IPS-NIHi7 (cell line): ENCODE measurements at regions not wholly inside any gene's neighbourhood (a gene's known extent, or its start where the extent isn't known, plus 50 kb on each side); places are given as distances from the start of the nearest gene placed in this dataset.

Source experiments
- DNase-seq: peaks from one replicate; pipeline ENCODE4 v3.0.0; 2012; ENCODE audit warnings: mixed read lengths; ENCODE audit errors: extremely low spot score

DNA sequence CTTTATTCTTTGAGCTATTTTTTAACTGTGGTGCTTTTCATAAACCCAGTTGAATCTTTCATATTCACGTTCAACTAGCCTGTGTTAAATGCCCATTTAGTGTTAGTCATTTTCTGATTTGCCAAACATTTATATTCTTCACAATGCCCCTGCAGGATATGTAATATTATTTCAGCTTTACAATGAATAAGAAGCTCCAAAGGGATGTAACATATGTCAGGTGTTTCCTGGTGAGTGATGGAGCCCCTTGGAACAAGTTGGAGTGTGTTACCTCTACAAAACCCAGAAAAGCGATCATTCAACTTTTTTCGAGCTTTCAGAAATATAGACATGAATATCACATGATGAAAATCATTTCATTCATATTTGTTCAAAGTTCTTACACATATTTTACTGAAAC lies 471.0 kb upstream of the CDH2 start:
- DNase-seq = no peak

GRCh38 chr18:28637897-28638296 lies 461.0 kb upstream of the CDH2 start:
- no peak for DNase-seq

DNA sequence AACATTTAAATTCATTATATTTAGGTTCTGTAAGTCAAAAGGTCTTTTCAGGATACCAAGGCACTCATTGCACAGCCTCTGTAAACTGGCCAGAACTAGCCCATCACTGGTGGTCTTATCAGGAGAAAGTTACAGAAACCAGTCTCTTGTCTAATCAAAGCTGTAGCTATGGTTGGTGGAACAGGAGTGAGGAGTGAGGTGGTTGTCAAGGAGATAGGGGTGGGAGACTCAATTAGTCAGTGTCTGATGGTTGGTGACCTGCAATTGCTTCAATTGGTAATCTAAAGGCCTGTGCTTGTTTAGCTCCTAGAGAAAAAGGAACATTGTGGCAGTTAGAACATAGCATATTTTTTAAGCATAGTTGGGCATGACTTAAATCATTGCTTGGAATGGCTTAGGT lies 458.6 kb upstream of the CDH2 start:
- no peak for DNase-seq

DNA sequence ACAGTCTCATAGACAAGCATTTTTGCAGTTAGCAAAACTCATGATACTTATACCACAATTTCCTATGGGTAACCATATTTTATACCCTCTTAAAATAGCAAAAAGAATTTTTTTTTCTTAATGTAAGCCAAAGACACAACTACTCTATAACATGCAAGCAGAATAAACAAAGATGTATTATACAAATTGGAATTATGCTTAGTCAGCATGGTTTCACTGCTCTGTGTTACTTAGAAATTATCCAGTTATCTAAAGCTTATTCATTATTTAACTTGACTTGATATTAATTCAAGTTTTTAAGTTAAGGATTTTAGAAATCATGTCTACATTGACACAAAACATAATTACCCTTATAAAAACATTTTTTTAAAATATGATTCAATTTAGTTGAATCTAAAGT lies 449.8 kb upstream of the CDH2 start:
- DNase-seq = no peak

GRCh38 chr18:28607991-28608390 lies 431.1 kb upstream of the CDH2 start:
- no peak for DNase-seq

- no peak for DNase-seq
Observed at GRCh38 chr18:28606686-28607085, 429.8 kb upstream of the CDH2 start.

- no peak for DNase-seq
Observed at GRCh38 chr18:28602391-28602790, 425.5 kb upstream of the CDH2 start.

- DNase-seq = no peak
Observed at GRCh38 chr18:28594034-28594433, 417.1 kb upstream of the CDH2 start.

DNA sequence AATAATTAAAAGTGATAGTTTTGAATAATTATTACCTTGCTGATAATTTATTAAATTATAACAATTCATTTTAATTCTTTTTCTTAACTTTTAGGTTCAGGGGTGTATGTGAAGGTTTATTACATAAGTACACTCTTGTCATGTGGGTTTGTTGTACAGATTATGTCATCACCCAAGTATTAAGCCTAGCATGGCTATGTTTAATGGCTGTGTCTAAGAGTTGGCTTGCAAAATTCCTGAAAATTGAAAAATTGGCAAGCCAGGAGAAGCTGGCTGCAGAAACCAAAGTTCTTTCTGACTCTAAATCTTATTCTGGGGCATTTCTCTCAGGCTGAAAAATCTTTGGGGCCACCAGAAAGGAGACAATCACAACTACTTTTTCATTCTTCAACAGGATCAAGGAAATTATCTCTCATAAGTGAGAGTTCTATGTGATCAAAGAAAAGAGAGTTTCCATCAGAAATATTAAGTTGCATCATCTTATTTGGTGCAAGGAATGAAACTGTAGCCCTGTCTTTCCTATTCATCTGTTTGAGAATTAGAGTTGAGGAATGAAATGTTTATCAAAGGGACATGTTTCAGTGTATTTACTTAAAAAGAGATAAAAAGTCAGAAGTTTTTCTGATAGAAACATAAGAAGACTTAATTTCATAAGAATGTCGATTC lies 412.1 kb upstream of the CDH2 start:
- no peak for DNase-seq

DNA sequence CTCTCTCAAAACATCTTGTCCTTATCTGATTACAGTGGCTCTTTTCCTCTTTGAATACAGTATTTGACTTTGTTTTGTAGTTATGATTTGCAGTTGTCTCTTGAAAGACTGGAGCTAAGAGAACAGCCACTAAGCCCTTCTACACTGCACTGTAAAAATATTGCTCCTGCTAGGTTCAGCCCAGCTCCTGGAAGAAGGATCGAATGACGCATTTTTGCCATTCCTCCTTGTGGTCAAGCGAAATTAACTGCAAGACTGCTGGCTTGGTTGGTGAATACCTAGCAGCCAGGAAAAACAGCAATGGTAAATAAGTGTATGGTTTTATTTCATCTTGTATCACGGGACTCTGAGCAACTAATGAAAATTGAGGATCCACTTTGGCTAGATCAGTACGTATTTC lies 407.8 kb upstream of the CDH2 start:
- peak; percentile 50 for DNase-seq

- DNase-seq = no peak
Observed at GRCh38 chr18:28582724-28583123, 405.8 kb upstream of the CDH2 start.

GRCh38 chr18:28581521-28582071 lies 404.7 kb upstream of the CDH2 start:
- no peak for DNase-seq

GRCh38 chr18:28576941-28577340 lies 400.0 kb upstream of the CDH2 start:
- no peak for DNase-seq

- DNase-seq = no peak
Observed at GRCh38 chr18:28575123-28575522, 398.2 kb upstream of the CDH2 start.

GRCh38 chr18:28574175-28574574 lies 397.2 kb upstream of the CDH2 start:
- peak; percentile 26 for DNase-seq

GRCh38 chr18:28571929-28572328 lies 395.0 kb upstream of the CDH2 start:
- no peak for DNase-seq

- no peak for DNase-seq
Observed at GRCh38 chr18:28560331-28560730, 383.4 kb upstream of the CDH2 start.

DNA sequence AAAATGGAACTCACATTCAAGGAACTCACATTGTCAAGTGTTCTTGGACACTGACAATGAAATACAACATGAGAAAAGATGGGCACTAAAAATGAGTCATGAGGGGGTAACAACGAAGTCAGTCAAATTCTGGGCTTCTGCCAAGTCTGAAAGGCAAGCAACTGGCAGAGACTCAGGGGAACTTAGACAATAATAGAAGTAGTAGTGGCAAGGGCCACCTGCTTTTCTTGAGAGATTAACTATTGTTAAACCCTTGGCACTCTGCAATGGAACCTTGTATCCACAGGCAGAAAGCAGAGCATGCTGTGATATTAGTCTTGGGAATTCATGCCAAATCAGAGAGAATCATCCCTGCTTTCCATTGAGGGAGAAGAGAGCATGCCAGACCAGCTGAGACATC lies 382.6 kb upstream of the CDH2 start:
- DNase-seq = no peak

DNA sequence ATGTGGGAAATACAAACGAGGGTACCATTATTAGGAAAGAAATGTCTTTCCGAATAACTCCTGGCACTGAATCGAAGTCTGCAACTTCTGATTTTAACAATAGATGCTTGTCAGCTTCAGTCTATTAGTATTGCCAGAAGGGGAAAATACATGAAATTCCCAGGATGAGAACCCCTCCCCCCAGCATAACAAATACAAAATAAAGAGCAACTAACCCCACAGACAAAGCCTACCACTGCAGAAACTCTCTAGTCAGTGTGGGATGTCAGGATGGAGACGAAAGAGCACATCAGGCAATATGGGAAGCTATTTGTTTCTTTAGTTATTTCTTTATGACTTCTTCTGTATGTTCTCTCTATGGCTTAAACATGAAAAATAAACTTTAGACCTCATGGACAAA lies 365.0 kb upstream of the CDH2 start:
- DNase-seq = no peak

GRCh38 chr18:28541276-28541930 lies 364.5 kb upstream of the CDH2 start:
- no peak for DNase-seq

DNA sequence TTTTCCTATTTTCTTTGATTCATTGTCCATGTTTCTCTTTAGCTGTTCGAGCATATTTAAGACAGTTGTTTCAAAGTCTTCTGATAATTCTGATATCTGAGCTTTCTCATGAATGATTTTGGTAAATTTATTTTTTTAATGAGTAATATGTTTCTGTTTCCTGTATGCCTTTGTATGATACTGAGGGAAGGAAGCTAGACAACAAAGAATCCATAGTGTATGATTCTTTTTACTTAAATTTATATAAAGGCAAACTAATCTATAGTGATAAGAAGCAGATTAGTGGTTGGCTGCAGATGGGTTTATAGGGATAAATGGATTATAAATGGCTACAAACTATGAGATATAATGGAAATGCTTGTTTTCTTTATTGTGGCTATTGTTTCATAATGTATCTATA lies 352.7 kb upstream of the CDH2 start:
- no peak for DNase-seq

- no peak for DNase-seq
Observed at GRCh38 chr18:28526196-28526595, 349.3 kb upstream of the CDH2 start.

- DNase-seq = no peak
Observed at GRCh38 chr18:28523758-28524475, 347.0 kb upstream of the CDH2 start.
